ENCODE measurements at regions not wholly inside any gene's neighbourhood (a gene's known extent, or its start where the extent isn't known, plus 50 kb on each side); places are given as distances from the start of the nearest gene placed in this dataset.

DNA sequence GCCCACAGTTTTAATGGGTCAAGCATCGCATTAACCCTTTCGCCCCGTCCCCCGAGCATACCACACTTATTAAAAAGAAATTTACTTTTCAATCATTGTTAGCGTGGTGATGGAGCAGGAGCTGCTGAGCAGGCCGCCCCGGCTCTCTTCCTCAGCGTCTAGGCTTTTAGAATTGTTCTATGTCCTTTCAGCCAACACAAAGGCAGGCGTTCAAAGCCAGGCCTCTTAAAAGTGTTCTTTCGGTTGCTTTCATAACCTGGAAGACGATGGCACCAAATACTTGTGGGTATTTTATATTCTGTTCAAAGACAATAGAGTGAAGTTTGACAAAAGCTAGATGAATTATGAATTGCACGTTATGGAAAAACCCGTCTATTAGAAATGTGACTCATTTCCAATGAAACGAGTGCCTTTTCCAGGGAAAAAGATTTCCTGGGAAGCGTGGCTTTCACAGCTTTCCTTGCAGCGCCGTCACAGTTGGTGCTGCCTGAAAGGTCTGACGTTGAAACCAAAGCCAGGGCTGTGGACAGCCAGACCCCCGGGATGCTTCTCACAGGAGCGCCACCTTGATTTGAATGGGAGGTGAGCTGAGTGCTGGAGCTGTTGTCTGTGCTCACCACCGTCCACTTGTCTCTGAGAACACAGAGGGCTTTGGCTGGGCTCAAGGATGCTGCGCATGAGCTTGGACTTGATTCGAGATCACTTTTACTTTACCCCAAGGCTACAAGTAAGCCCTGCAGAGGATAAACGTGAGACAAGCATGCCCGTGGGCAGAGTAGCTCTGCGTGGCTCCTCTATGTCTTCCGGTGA, 78.8 kb downstream of the SOX1 start:
- TF ChIP-seq POLR2A (IDR thresholded peaks at IDR 0.05) = no peak
- TF ChIP-seq, protein P1, sequence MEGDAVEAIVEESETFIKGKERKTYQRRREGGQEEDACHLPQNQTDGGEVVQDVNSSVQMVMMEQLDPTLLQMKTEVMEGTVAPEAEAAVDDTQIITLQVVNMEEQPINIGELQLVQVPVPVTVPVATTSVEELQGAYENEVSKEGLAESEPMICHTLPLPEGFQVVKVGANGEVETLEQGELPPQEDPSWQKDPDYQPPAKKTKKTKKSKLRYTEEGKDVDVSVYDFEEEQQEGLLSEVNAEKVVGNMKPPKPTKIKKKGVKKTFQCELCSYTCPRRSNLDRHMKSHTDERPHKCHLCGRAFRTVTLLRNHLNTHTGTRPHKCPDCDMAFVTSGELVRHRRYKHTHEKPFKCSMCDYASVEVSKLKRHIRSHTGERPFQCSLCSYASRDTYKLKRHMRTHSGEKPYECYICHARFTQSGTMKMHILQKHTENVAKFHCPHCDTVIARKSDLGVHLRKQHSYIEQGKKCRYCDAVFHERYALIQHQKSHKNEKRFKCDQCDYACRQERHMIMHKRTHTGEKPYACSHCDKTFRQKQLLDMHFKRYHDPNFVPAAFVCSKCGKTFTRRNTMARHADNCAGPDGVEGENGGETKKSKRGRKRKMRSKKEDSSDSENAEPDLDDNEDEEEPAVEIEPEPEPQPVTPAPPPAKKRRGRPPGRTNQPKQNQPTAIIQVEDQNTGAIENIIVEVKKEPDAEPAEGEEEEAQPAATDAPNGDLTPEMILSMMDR (IDR thresholded peaks at IDR 0.05) = no peak
